SK-N-SH (cell line): ENCODE measurements at regions not wholly inside any gene's neighbourhood (a gene's known extent, or its start where the extent isn't known, plus 50 kb on each side); places are given as distances from the start of the nearest gene placed in this dataset.

ENCODE experiments used
- GABPA ChIP-seq: IDR thresholded peaks from 2 replicates; pipeline ENCODE4 v1.4.0; 2012; ENCODE audit warnings: low read depth, mild to moderate bottlenecking
- JUND ChIP-seq: IDR thresholded peaks from 2 replicates; pipeline ENCODE4 v1.4.0; 2012
- POLR2AphosphoS5 ChIP-seq: IDR thresholded peaks from 2 replicates; pipeline ENCODE4 v1.6.1; 2012; ENCODE audit warnings: low read depth, low read length
- RAD21 ChIP-seq: IDR thresholded peaks from 2 replicates; pipeline ENCODE4 v1.6.1; 2012; ENCODE audit warnings: mild to moderate bottlenecking, low read length
- USF2 ChIP-seq: fragments of 150-350 bp; IDR thresholded peaks from 2 replicates; pipeline ENCODE4 v1.6.1; 2017; ENCODE audit warnings: antibody characterized with exemption, low read length, low read depth, borderline replicate concordance
- TF ChIP-seq, protein P1 (sequence below): fragments of 200-600 bp; sonication (generic); IDR thresholded peaks from 2 replicates; pipeline ENCODE4 v1.6.1; 2017; ENCODE audit warnings: antibody characterized with exemption, mild to moderate bottlenecking, moderate library complexity

GRCh38 chr4:179671609-179672008, 2229.4 kb upstream of the AGA start:
- TF ChIP-seq POLR2AphosphoS5 (no peak), GABPA (no peak), JUND (no peak), RAD21 (no peak), USF2 (no peak)
- TF ChIP-seq, protein P1, sequence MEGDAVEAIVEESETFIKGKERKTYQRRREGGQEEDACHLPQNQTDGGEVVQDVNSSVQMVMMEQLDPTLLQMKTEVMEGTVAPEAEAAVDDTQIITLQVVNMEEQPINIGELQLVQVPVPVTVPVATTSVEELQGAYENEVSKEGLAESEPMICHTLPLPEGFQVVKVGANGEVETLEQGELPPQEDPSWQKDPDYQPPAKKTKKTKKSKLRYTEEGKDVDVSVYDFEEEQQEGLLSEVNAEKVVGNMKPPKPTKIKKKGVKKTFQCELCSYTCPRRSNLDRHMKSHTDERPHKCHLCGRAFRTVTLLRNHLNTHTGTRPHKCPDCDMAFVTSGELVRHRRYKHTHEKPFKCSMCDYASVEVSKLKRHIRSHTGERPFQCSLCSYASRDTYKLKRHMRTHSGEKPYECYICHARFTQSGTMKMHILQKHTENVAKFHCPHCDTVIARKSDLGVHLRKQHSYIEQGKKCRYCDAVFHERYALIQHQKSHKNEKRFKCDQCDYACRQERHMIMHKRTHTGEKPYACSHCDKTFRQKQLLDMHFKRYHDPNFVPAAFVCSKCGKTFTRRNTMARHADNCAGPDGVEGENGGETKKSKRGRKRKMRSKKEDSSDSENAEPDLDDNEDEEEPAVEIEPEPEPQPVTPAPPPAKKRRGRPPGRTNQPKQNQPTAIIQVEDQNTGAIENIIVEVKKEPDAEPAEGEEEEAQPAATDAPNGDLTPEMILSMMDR, result no peak
